ENCODE measurements at regions not wholly inside any gene's neighbourhood (a gene's known extent, or its start where the extent isn't known, plus 50 kb on each side); places are given as distances from the start of the nearest gene placed in this dataset.

- H4K20me1 ChIP-seq (ENCODE audit: insufficient read depth), result no peaks in the 10 kb centered on the region
- no peak overlapping the region for H3K27ac ChIP-seq
- H3K9me2 ChIP-seq (ENCODE audit: insufficient read depth), result no peaks in the 10 kb centered on the region
- no peaks in the 10 kb centered on the region for H3K36me3 ChIP-seq (ENCODE audit: low read depth)
- WGBS, 2 experiments (ENCODE audit: low coverage in 1 of 2, low lambda C conversion rate in 2 of 2, missing lambda C conversion rate in 2 of 2), result 10 to 22% methylated on average over 3 of the region's 3 CpGs
- H3K9ac ChIP-seq, result no peak overlapping the region
- no peaks in the 10 kb centered on the region for H3F3A ChIP-seq (ENCODE audit: insufficient read depth)
- no peaks in the 10 kb centered on the region for H3K4me1 ChIP-seq (ENCODE audit: insufficient read depth)
- H3K79me2 ChIP-seq (ENCODE audit: insufficient read depth), result no peaks in the 10 kb centered on the region
- H3K9me3 ChIP-seq (ENCODE audit: low read depth), result no peaks in the 10 kb centered on the region
- in situ Hi-C loops (cut with MboI), result no loop called here
- DNase-seq, result no peak
- no peak overlapping the region for H3K4me2 ChIP-seq (ENCODE audit: unreplicated experiment)
- H3K4me3 ChIP-seq, result no peak overlapping the region
- H2AFZ ChIP-seq, result no peak overlapping the region
- H3K27me3 ChIP-seq (replicated peaks; ENCODE audit: insufficient read depth), result no peaks in the 10 kb centered on the region
- no peak for TF ChIP-seq EZH2phosphoT487 (IDR thresholded peaks at IDR 0.05; ENCODE audit: insufficient read depth, low read depth)
- no peak for TF ChIP-seq EZH2 (IDR thresholded peaks at IDR 0.05; ENCODE audit: insufficient read depth, poor library complexity, severe bottlenecking)
Observed at GRCh38 chr4:135007400-135007799, 805.8 kb upstream of the PABPC4L start.

GRCh38 chr4:134999169-134999568 is 797.6 kb upstream of the PABPC4L start:
- TF ChIP-seq EZH2phosphoT487 (IDR thresholded peaks at IDR 0.05; ENCODE audit: insufficient read depth, low read depth), result no peak
- TF ChIP-seq EZH2 (IDR thresholded peaks at IDR 0.05; ENCODE audit: insufficient read depth, poor library complexity, severe bottlenecking), result no peak
- WGBS, 2 experiments (ENCODE audit: low coverage in 1 of 2, low lambda C conversion rate in 2 of 2, missing lambda C conversion rate in 2 of 2), result 5 to 12% methylated on average over 2 of the region's 2 CpGs

GRCh38 chr4:134961963-134962362 is 760.4 kb upstream of the PABPC4L start:
- Histone ChIP-seq H3K27me3 (replicated peaks; ENCODE audit: insufficient read depth) (no peaks in the 10 kb centered on the region), H3F3A (ENCODE audit: insufficient read depth) (no peaks in the 10 kb centered on the region), H3K9me3 (ENCODE audit: low read depth) (no peaks in the 10 kb centered on the region), H4K20me1 (ENCODE audit: insufficient read depth) (no peaks in the 10 kb centered on the region), H3K9ac (no peak overlapping the region), H3K4me3 (no peak overlapping the region), H3K27ac (no peak overlapping the region), H2AFZ (no peak overlapping the region), H3K4me1 (ENCODE audit: insufficient read depth) (no peaks in the 10 kb centered on the region), H3K36me3 (ENCODE audit: low read depth) (no peaks in the 10 kb centered on the region), H3K79me2 (ENCODE audit: insufficient read depth) (no peaks in the 10 kb centered on the region), H3K9me2 (ENCODE audit: insufficient read depth) (no peaks in the 10 kb centered on the region), H3K4me2 (ENCODE audit: unreplicated experiment) (no peak overlapping the region)
- in situ Hi-C loops (cut with MboI), result no loop called here
- no peak for TF ChIP-seq EZH2 (IDR thresholded peaks at IDR 0.05; ENCODE audit: insufficient read depth, poor library complexity, severe bottlenecking)
- TF ChIP-seq EZH2phosphoT487 (IDR thresholded peaks at IDR 0.05; ENCODE audit: insufficient read depth, low read depth), result no peak
- 0 to 6% methylated on average over 3 of the region's 3 CpGs for WGBS, 2 experiments (ENCODE audit: low coverage in 1 of 2, low lambda C conversion rate in 2 of 2, missing lambda C conversion rate in 2 of 2)
- DNase-seq, result no peak

More at GRCh38 chr4:134999169-134999568, 797.6 kb upstream of the PABPC4L start:
- in situ Hi-C loops (cut with MboI), result no loop called here
- no peak overlapping the region for H3K4me3 ChIP-seq
- H3F3A ChIP-seq (ENCODE audit: insufficient read depth), result no peaks in the 10 kb centered on the region
- no peak for DNase-seq
- no peaks in the 10 kb centered on the region for H3K36me3 ChIP-seq (ENCODE audit: low read depth)
- no peak overlapping the region for H2AFZ ChIP-seq
- no peaks in the 10 kb centered on the region for H4K20me1 ChIP-seq (ENCODE audit: insufficient read depth)
- no peaks in the 10 kb centered on the region for H3K79me2 ChIP-seq (ENCODE audit: insufficient read depth)
- H3K4me1 ChIP-seq (ENCODE audit: insufficient read depth), result no peaks in the 10 kb centered on the region
- no peak overlapping the region for H3K4me2 ChIP-seq (ENCODE audit: unreplicated experiment)
- H3K9me2 ChIP-seq (ENCODE audit: insufficient read depth), result no peaks in the 10 kb centered on the region
- no peaks in the 10 kb centered on the region for H3K27me3 ChIP-seq (replicated peaks; ENCODE audit: insufficient read depth)
- no peak overlapping the region for H3K27ac ChIP-seq
- H3K9ac ChIP-seq, result no peak overlapping the region
- H3K9me3 ChIP-seq (ENCODE audit: low read depth), result no peaks in the 10 kb centered on the region

GRCh38 chr4:134958862-134959261 is 757.3 kb upstream of the PABPC4L start:
- H3K9me2 ChIP-seq (ENCODE audit: insufficient read depth), result no peaks in the 10 kb centered on the region
- no peaks in the 10 kb centered on the region for H3K79me2 ChIP-seq (ENCODE audit: insufficient read depth)
- H3K27me3 ChIP-seq (replicated peaks; ENCODE audit: insufficient read depth), result no peaks in the 10 kb centered on the region
- H3K4me3 ChIP-seq, result no peak overlapping the region
- no peak for DNase-seq
- in situ Hi-C loops (cut with MboI), result no loop called here
- H4K20me1 ChIP-seq (ENCODE audit: insufficient read depth), result no peaks in the 10 kb centered on the region
- H3K4me1 ChIP-seq (ENCODE audit: insufficient read depth), result no peaks in the 10 kb centered on the region
- H3K36me3 ChIP-seq (ENCODE audit: low read depth), result no peaks in the 10 kb centered on the region
- H2AFZ ChIP-seq, result no peak overlapping the region
- WGBS, 2 experiments (ENCODE audit: low coverage in 1 of 2, low lambda C conversion rate in 2 of 2, missing lambda C conversion rate in 2 of 2), result 5 to 17% methylated on average over 1 of the region's 1 CpG
- no peaks in the 10 kb centered on the region for H3F3A ChIP-seq (ENCODE audit: insufficient read depth)
- TF ChIP-seq EZH2phosphoT487 (IDR thresholded peaks at IDR 0.05; ENCODE audit: insufficient read depth, low read depth) (no peak), EZH2 (IDR thresholded peaks at IDR 0.05; ENCODE audit: insufficient read depth, poor library complexity, severe bottlenecking) (no peak)
- no peak overlapping the region for H3K9ac ChIP-seq
- no peaks in the 10 kb centered on the region for H3K9me3 ChIP-seq (ENCODE audit: low read depth)
- H3K4me2 ChIP-seq (ENCODE audit: unreplicated experiment), result no peak overlapping the region
- H3K27ac ChIP-seq, result no peak overlapping the region

GRCh38 chr4:134955059-134955458 is 753.5 kb upstream of the PABPC4L start:
- TF ChIP-seq EZH2 (IDR thresholded peaks at IDR 0.05; ENCODE audit: insufficient read depth, poor library complexity, severe bottlenecking), result no peak
- no peak for TF ChIP-seq EZH2phosphoT487 (IDR thresholded peaks at IDR 0.05; ENCODE audit: insufficient read depth, low read depth)
- Histone ChIP-seq H2AFZ (no peak overlapping the region), H3K9me3 (ENCODE audit: low read depth) (no peaks in the 10 kb centered on the region), H4K20me1 (ENCODE audit: insufficient read depth) (no peaks in the 10 kb centered on the region), H3K79me2 (ENCODE audit: insufficient read depth) (no peaks in the 10 kb centered on the region), H3K36me3 (ENCODE audit: low read depth) (no peaks in the 10 kb centered on the region), H3K4me1 (ENCODE audit: insufficient read depth) (no peaks in the 10 kb centered on the region), H3K9ac (no peak overlapping the region), H3K27me3 (replicated peaks; ENCODE audit: insufficient read depth) (no peaks in the 10 kb centered on the region), H3F3A (ENCODE audit: insufficient read depth) (no peaks in the 10 kb centered on the region), H3K9me2 (ENCODE audit: insufficient read depth) (no peaks in the 10 kb centered on the region), H3K4me2 (ENCODE audit: unreplicated experiment) (no peak overlapping the region), H3K4me3 (no peak overlapping the region), H3K27ac (no peak overlapping the region)
- in situ Hi-C loops (cut with MboI), result no loop called here
- 5% methylated on average over 1 of the region's 1 CpG for WGBS, 2 experiments (ENCODE audit: low coverage in 1 of 2, low lambda C conversion rate in 2 of 2, missing lambda C conversion rate in 2 of 2)
- DNase-seq, result no peak

Measured in GM23248 (cell line).